ENCODE measurements at regions not wholly inside any gene's neighbourhood (a gene's known extent, or its start where the extent isn't known, plus 50 kb on each side); places are given as distances from the start of the nearest gene placed in this dataset.

- no peak for DNase-seq
Observed at GRCh38 chr4:111512081-111512783, 633.0 kb upstream of the FAM241A start.

- DNase-seq, result no peak
Observed at GRCh38 chr4:111519683-111520082, 625.6 kb upstream of the FAM241A start.

GRCh38 chr4:111530446-111530845 is 614.8 kb upstream of the FAM241A start:
- no peak for DNase-seq

DNA sequence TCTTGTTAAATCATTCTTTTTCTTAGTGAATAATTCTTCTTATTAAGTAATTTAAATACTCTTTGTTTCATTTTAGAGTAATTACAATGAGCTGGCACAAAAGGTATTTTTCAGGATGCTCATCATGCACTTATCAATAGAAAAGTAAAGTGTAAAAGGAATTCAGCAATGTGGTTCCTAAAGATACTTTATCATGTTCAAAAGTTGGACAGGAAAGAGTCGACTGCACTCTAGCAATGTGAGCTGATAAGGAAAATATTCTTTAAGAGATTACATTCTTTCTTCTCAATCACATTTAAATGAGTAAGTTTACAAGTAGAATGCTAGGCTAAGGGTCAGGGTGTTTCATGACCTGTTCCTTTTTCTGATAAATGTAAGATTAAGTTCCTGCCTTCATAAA is 609.5 kb upstream of the FAM241A start:
- no peak for DNase-seq

- no peak for DNase-seq
Observed at GRCh38 chr4:111537165-111537564, 608.1 kb upstream of the FAM241A start.

GRCh38 chr4:111537871-111538270 is 607.4 kb upstream of the FAM241A start:
- no peak for DNase-seq

DNA sequence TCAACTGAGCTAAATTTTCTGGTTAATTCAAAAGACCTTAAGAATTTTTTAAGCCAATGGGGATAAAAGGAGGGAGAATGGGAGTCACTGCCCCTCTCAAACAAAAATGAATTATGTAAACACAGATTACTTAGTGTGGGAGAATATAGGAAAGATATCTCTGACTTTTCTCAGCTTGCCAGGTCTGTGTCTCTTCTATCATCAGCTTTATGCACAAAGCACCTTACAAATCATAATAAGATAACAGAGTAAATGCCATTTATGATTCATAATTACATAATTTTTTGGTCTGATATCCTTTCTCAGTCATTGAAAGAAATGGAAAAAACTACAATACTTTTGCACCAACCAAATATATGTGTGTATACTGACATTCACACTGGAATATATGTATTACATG is 604.6 kb upstream of the FAM241A start:
- no peak for DNase-seq

DNA sequence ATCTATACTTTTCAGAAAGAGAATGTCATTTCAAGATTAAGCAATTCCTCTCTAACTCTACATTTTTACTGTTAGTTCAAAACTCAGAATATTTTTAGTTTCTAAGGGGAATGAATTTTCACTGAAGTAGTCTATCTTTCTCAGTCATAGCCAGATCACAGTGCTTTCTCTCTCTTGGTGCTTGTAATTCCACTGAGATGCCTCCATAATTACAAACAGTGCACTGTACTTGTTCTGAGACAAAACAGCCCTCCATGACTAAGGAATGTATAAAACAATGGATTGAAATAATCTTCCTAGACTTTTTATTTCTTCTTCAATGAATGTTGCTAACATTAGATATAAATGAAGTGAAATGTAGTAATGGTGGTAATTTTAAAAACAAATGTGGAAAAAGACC is 603.2 kb upstream of the FAM241A start:
- DNase-seq, result no peak

- no peak for DNase-seq
Observed at GRCh38 chr4:111546881-111547280, 598.4 kb upstream of the FAM241A start.

DNA sequence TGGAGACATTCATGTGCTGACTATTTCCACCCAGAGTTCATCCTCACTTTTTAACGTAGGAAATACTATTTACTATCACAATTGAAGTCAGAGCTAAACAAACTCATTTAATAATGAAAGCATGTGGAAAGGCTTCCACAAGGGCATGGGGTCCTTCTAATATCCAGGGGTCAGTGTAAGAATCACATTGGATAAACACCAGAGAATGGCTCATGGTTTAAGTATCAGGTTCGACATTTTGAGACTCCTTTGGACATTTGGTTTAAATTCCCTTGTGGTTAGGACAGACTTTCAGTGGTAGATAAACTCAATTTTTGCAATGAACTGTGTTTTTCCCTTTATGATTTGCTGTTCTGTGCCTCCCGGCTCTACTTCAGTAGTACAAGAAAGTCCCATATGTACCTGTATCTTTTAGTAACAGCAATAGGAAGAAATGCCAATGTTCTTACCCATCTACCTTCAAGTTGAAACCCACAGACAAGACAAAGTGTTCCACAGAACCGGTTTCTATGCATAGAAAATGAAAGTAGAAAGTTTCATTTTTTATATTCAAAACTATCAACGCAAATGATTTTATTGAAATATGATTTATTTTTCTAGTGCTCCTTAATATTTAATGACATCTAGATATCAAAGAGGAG is 589.0 kb upstream of the FAM241A start:
- DNase-seq, result no peak

DNA sequence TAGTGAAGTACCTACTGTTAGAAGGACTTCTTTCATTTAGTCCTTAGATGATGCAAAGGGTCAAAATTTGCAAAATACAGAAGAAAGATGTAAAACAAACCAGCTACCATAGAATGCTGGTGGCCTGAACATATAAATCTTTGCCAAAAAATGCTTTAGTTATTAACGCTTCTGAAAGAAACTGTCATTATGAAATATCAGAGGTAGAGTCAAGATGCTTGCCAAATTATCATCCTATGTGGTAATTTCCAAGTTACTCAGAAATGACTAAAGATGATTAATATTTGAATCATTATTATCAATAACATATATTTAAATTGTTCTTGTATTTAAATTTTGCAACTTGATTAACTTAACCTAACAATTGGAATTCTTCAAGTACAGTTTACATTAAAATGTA is 588.4 kb upstream of the FAM241A start:
- DNase-seq, result no peak

- no peak for DNase-seq
Observed at GRCh38 chr4:111562826-111563225, 582.4 kb upstream of the FAM241A start.

- no peak for DNase-seq
Observed at GRCh38 chr4:111572470-111572869, 572.8 kb upstream of the FAM241A start.

DNA sequence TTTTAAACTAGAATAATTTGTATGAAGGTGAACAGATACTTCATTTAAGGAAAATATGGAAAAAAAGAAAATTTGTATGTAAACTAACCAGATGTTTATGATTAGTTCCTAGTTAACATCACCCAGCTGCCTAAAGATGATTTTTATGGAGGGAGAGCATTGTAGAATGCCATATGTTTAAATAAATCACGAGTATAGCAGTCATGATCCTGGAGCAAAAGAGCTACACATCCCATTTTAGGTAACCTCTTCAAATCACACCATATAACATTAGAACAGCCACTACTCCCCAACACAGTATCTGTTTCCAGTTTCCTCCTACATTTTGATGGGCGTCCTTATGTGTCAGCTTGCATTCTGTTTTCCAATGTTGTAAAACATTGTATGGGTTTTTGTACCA is 571.9 kb upstream of the FAM241A start:
- DNase-seq, result no peak

DNA sequence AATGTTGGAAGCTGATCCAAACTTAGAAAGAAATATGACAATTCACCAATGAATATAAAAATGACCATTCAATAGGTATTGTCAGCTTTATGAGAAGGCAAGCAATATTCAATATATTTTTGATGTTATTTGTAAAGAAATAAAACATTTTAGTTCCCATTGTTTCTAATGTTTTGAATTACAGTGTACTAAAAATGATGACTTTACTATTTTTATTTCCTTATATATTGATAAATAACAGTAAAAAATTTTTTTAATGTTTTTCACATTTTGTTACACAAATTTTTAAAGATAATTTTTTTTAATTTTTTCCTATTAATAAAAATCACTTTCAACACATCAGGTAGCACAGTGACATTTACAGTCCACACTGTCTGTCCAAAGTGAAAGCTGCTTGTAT is 565.5 kb upstream of the FAM241A start:
- DNase-seq, result no peak

GRCh38 chr4:111595456-111595855 is 549.8 kb upstream of the FAM241A start:
- DNase-seq, result no peak

DNA sequence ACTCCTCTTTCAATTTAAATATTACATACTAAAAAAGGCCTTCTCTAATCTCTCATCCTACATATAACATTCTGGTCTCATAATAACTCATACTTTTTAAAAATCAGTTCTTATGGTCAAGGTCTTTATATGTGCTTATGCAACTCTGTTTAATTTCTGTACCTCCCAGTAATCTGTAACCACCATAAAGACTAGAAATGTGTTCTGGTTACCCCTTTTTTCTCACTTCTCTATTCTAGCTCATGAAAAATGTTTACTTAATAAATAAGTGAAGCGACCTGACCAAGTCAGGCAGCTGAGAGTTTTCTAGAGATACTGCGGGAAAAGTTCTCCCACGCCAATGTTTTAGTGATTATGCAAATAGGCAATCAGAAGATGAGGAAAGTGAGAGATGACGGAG is 548.8 kb upstream of the FAM241A start:
- DNase-seq, result no peak

DNA sequence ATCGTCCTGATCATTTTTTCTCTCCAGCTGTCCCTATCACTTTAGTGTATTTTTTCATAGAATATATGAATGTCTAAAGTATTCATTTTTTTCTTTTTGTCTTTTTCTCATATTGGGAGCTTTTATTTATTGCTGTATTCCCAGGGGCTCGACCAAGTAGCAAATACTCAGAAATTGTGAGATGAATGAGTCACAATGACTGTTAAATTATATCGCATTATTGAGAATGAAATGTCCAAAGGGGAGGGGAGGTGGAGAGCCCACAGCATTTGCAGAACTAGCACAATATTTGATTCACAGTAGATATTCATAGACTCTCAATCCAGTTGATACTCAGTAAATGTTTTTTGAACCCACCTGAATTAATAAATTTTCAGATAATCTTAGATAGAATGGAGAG is 543.6 kb upstream of the FAM241A start:
- no peak for DNase-seq

GRCh38 chr4:111602848-111603247 is 542.4 kb upstream of the FAM241A start:
- DNase-seq, result no peak

DNA sequence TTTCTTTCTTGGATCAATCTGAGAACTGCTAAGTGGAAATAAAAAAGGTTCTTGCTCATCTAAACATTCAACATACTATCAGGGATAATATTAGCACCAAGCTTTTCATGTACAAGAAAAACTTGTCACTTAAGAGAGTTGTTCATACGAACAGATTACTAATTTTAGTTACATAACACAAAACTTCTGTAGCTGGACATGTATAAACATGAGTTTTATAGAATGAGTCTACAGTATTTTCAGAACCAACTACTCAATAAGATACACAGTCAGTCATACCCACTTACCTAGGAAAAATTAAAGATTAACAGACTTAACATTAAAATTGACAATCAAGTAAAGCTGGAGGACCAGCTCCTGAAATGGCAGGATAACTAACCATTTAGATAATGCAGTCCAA is 540.1 kb upstream of the FAM241A start:
- DNase-seq, result no peak

DNA sequence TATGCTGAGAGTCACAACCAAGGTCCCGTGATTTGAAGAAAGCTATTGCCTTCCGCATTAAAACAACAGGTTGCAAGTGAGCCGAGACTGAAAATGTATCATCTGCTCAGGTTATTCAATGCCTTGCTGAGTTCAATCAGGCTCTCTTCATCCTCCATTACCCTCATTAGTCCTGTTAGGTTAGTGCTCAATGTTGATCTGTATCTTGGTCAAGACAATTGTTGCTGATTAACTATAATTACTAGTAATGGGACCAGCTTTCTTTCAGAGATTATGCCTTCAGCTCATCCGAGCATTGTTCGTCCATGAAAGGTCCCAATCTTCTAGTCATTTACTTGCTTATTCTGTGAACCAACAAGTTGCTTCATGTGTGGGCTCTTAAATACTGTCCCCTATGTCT is 534.6 kb upstream of the FAM241A start:
- no peak for DNase-seq

DNA sequence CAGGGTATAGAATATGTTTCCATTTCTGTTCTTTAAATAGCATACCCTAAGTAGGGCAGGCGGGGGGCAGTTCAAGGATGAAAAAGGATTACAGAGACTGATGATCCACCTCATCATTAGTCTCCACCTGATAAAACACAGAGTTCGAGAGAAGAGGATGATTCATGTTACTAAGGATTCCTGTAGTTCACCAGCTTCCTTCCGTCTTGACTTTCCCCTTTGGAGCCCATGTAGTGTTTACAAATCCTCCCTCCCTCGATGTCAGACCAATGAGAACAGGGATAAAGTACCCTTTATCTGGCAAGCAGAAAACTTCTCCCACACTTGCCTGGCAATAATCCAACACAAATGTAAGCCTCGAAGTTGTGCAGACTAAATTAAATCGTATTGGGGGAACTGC is 526.3 kb upstream of the FAM241A start:
- no peak for DNase-seq

- DNase-seq, result no peak
Observed at GRCh38 chr4:111628437-111628836, 516.8 kb upstream of the FAM241A start.

- DNase-seq, result no peak
Observed at GRCh38 chr4:111630705-111631104, 514.5 kb upstream of the FAM241A start.
